Stimulated activated CD8-positive, alpha-beta memory T cell treated with anti-CD3 and anti-CD28 coated beads, Interleukin-7, amount 100 ng/mL, for 24 hours (primary cell): ENCODE measurements at regions not wholly inside any gene's neighbourhood (a gene's known extent, or its start where the extent isn't known, plus 50 kb on each side); places are given as distances from the start of the nearest gene placed in this dataset.
"Not testable (repeated sequence)": the region's sequence is repeated elsewhere in the genome, so short reads cannot be mapped to it uniquely, and the experiment has no call there.

Experiments
- DNase-seq: peaks from one replicate; pipeline ENCODE4 v3.0.0-alpha.2; 2020; ENCODE audit warnings: low read depth

DNA sequence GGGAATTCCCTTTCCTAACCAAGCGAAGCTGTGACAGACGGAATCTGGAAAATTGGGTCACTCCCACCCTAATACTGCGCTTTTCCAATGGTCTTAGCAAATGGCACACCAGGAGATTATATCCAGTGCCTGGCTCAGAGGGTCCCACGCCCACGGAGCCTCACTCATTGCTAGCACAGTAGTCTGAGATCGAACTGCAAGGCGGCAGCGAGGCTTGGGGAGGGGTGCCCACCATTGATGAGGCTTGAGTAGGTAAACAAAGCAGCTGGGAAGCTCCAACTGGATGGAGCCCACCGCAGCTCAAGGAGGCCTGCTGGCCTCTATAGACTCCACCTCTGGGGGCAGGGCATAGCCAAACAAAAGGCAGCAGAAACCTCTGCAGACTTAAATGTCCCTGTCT, 523.9 kb downstream of the KCNH5 start:
- not testable (repeated sequence) for DNase-seq

DNA sequence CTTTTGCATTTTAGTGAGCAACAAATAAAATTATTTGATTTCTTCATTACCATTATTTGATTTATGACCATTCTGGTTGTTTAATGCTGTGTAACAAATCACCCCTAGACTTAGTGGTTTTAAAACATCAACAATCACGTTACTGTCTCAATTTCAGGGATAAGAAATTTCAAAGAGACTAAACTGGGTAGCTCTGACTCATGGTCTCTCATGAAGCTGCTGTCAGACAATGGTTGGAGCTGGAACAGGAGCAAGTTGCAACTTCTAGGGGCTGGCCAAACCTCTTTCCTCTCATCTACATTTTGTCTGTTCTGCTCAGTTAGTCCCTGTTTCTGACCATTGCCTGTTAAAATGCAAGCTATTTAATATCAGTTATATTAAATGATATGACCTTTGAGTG, 517.0 kb downstream of the KCNH5 start:
- no peak for DNase-seq

DNA sequence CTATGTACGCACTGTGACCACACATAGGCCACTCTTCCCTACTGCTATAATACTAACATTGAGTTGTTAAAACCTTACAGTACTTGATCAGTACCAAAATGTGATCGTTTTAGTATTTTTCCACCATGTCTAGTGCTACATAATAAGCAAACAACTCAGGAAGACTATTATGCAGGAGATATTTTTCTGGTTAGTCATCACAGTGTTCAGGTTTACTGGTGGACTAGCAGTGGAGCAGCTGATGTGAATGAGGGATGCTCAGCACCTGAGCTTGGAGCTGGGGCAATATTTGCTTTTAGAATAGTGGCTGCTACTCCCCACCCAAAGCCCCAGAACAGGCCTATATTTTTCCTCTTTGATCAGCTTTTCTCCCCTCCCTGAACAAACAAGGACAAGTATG, 513.1 kb downstream of the KCNH5 start:
- no peak for DNase-seq

DNA sequence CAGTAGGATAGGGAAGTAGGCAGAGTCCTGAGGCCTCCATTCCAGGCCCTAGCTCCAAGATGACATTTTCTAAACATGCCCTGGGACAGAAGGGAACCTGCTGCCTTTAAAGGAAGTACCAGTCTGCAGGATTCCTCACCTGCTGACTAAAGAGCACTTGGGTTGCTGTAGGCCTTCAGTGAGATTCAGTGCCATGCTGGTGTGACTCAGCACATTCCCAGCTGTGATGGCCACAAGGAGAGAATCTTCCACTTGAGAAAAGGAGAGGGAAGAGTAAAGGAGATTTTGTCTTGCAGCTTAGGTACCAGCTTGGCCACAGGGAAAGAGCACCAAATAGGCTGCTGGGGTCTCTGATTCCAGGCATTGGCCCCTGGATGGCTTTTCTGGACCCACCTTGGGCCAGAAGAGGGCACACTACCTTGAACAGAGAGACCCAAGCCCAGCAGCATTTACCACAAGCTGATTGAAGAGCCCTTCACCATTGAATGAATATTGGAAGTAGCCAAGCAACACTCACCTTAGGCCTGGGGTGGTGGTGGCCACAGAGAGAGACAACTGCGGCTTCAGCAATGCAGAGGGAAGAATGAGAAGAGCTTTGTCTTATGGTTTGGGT, 498.3 kb downstream of the KCNH5 start:
- DNase-seq: no peak

DNA sequence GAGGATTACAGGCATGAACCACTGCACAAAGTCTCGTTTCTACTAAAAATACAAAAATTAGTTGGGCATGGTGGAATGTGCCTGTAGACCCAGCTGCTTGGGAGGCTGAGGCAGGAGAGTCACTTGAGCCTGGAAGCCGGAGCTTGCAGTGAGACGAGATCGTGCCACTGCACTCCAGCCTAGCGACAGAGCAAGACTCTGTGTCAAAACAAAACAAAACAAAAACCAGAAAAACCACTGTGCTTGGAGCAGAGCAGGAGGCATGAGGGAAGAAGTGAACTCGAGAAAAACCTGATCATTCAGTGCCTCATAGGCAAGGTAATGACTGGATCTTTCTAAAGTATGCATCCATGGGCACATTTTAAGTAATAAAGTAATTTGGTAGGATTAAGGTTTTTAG, 487.8 kb downstream of the KCNH5 start:
- no peak for DNase-seq

DNA sequence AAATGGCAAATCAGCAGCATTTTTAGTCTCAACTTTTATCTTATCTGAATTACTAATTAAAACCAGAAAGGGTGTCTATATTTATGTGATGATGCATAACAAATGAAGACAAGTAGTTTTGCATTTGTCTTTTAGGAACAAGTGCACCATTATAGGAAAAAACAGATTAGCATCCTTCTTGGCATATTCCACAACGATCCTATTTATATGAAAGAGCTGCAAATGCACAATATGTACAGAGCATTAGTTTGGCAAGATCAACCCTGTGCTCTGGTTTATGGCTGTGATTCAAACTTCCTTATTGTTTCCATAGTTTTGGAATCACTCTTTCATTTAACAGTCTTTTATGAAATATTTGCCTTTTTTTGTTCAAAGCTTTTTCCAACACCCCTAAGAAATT, 486.8 kb downstream of the KCNH5 start:
- no peak for DNase-seq

DNA sequence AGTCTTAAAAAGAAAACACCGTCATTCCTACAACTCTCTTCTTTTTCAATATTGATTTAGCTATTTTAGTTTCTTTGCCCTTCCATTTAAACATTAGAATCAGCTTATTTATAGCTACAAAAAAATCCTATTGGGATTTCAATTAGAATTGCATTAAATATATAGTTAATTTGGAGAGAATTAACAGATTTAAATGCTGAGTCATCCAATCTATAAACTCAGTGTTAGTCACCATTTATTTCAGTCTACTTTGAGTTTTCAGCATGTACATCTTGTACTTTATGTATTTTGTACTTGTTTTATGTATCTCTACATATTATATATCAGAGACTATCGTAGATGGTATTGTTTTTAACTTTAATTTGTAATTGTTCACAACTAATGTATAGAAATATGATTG, 460.0 kb downstream of the KCNH5 start:
- DNase-seq: no peak

DNA sequence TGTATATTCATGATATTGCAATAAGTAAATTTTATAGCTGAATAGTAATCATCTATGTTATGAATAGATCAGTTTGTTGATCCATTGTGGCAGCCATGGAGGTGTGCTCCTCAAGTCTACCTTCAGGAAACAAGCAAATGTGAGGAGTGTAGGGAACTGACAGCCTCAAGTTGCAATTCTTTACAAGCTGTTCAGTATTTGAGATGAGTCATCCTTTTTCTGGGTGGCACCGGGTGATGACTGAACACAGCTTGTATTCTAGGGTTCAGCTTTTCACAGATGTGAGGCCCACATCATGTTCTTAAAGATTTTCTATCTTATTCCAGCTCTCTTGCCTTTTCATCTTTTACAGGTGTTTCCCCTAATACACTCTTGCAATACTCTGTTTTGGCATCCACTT, 452.4 kb downstream of the KCNH5 start:
- DNase-seq: no peak

DNA sequence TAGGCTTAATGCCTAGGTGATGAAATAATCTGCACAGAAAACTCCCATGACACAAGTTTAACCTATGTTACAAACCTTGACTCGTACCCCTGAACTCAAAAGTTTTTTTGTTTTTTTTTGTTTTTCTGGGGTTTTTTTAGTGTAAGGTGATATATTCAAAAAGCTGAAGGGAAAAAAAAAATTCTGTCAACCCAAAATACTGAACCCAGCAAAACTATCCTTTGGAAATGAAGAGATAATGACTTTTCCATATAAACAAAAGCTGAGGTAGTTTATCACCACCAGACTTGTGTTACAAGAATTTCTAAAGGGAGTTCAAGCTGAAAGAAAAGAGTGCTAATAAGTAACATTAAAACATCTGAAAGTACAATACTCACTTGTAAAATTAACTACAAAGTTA, 448.1 kb downstream of the KCNH5 start:
- no peak for DNase-seq

DNA sequence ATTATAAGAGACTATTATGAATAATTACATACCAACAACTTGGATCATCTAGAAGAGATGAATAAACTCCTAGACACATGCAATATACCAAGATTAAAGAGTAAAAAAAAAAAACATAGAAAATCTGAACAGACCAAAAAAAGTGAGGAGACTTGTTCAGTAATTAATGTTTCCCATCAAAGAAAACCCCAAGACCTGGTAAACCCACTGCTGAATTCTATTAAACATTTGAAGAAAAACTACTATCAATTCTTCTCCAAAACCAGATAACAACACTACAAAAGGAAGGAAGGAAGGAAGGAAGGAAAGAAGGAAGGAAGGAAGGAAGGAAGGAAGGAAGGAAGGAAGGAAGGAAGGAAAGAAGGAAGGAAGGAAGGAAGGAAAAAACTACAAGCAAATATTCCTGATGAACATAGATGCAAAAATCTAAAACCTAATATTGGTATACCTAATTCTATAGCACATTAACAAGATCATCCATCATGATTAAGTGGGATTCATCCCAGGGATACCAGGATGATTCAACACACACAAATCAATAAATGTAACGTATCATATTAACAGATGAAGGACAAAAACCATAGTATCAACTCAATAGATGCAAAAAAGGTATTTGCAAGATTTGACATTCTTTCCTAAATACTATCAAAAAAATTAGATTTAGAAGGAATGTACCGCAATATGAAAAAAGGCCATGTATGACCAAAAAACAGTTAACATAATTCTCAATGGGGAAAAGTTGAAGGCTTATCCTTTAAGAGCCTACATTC, 445.5 kb downstream of the KCNH5 start:
- no peak for DNase-seq

DNA sequence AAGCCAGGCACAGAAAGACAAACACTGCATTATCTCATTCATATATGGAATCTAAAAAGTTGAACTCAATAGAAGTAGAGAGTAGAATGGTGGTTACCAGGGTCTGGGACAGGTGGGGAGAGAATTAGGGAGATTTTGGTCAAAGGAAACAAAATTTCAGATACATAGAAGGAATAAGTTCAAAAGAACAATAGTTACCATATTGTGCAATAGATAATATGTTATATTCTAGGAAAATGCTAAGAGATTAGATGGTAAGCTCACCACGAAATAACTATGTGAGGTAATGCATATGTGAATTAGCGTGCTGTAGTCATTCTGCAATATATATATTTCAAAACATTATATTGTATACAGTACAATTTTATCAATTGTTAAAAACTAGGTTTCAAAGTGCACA, 442.5 kb downstream of the KCNH5 start:
- DNase-seq: no peak

DNA sequence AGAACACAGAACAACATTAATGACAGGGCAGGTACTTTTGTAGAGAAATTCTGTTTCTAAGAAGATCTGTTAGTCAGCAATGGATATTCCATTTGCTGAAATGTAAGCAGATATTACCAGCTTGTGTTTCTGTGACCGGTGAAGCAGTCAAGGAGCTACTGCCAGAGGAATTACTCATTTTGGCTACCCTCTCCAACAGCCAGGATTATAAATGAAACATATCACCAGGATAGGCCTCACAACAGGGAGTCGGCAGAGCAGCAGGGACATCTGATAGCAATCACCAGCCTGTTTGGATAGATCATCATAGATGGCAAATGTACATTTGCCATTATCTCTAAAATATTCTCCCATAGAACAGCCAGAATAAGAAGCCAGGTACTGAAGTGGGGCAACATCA, 440.7 kb downstream of the KCNH5 start:
- DNase-seq: no peak

DNA sequence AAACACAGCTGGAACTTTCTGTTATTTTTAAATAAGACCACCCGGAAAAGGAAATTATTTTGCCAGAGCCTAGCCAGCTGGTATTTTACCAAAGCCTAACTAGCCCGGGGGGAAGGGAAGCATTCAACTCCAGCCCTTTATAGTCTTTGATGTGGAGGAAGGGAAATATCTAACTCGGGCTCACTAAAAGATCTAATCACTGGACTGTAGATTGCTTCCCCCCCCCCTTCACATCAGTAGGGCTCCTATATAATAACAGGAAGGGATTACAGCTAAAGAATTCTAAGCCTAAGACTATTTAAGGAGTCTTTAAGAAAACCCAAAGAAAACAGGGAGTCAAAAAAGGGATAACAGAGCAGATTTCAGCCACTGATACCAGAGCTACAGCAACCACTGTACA, 431.1 kb downstream of the KCNH5 start:
- DNase-seq: no peak

DNA sequence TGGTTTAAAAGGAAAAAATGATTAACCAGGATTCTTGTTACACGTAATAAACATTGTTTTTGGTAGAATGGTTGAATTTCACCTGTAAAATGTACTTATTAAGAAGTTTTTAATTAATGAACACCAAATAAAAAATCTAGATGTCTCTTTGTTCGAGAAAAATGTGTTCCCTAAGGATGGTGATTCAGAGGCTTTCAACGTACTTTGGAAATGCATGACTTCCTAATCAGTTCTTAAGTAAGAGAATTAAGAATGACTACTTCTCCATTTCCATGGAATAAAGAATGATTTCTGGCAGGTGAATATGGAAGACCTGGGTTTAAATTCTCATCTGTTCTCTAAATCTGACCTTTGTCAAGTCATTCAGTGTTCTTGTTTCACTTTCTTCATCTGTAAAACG, 428.6 kb downstream of the KCNH5 start:
- no peak for DNase-seq

DNA sequence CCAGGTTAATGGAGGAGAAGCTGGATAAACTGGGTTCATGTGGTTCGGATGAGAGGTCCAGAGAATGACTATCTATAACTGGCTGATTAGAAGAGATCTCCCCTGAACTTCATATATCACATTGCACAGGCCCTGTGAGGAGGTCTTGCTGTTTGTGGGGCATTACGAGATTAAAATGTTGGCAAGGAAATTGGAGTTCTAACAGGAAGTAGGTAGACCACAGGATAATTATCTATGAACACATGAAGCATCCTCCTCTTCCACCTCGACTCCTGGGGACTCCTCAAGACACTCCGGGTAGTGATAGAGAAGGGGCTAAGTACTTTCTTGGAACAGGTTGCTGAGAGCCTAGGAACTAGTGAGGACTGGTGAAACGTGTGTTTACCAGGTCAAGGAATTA, 418.8 kb downstream of the KCNH5 start:
- no peak for DNase-seq

DNA sequence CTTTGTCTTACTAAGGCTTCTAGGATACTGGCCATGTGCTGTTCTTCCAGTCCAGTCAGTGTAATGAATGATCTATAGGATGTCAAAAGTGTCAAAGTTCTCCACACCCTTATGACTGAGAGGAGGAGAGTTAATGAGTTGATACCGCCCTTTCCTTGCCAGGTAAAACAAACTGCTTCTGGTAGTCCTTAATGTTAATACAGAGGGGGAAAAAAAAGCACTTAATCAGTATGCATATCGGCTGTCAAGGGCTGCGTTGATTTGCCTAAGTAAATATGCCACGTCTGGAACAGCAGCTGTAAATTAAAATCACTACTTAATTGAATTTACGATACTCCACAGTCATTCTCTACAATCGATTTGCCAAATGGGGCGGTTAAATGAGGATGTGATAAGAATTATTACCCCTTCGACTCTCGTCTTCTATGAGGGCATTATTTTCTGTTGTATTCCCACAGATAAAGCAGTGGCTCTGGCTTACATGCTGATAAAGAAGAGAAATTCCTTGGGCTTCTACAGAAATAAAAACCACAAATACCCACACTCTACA, 416.0 kb downstream of the KCNH5 start:
- DNase-seq: no peak

DNA sequence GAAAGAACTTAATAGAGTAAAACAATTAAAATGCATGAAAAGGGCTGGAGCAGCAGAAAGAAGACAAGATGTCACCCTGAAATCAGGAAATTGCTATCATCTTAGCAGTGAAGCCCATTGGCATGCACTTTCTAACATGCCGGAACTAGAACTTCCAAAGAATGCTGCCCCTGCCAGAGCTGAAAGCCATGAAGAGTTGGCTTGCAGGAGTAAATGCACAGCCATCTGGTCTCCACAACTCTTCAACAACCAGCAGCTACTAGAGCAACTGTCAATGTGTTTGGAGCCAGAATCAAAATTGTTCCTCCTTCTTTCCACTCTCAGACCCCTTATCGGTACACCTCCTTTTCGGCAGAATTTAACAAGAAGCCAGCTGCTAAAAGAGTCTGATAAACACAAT, 414.1 kb downstream of the KCNH5 start:
- no peak for DNase-seq

DNA sequence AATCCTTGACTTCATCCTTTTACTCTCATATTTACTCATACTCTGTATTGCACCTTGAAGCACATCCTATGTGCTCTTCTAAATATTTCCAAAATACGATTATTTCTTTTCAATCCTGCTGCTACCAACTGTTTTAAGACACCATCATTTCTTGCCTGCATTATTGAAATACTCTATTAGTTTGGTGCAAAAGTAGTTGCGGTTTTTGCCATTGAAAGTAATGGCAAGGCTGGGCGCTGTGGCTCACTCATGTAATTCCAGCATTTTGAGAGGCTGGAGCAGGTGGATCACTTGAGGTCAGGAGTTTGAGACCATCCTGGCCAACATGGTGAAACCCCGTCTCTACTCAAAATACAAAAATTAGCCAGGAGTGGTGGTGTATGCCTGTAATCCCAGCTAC, 412.5 kb downstream of the KCNH5 start:
- no peak for DNase-seq

DNA sequence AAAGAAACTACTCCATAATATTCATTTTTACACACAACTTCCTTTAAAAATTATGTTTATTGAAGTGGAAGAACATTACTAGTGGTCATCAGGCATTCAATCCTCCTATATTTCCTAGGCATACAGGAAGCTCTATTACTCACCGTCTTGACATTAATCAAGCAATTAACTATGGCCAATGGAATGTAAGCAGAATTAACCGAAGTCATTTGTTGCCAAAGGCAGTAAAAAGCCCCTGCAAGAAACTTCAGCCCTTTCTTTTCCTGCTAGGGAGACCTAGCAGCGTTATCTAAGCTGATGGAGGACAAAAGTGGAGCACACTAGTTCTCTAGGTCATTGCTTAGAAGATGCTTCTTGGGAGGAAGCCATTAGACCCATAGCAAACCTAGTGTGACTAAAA, 399.6 kb downstream of the KCNH5 start:
- DNase-seq: no peak
